ENCODE measurements at regions not wholly inside any gene's neighbourhood (a gene's known extent, or its start where the extent isn't known, plus 50 kb on each side); places are given as distances from the start of the nearest gene placed in this dataset.

DNA sequence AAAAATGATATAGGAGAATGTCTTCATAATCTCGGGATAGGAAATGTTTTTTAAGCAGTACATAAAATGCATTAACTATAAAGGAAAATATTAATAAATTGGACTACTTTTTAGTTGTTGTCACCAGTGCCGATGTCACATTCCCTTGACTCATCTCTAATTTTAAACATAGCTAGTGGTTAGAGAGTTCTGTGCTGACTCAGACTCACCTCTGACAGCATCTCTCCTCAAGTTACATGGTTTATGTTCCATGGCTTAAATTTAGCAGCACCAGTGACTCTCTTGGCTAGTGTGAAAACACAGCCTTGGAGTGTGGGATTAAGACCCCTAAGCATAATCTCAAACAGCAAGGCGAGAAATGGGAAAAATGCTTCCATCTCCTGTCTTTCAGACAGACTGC is 311.8 kb upstream of the MMS22L start:
- DNase-seq: no peak

DNA sequence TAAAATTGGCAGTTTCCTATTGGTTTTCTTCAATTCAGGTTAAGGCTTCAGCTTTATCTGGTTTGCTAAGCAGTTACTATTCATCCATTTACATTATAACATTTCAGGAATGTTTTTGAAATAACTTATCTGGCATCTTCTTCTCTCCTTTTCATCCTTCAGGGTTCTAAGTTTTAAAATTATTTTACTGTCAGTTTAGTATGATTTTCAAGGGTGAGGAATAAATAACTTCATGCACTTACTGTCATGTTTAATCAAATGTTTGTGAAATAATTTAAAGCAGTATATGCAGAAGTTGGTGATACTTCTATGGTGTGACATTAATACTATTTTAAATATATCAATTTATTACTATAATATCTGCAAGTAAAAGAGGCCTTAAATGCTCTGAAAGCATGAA is 338.1 kb upstream of the MMS22L start:
- DNase-seq: no peak

DNA sequence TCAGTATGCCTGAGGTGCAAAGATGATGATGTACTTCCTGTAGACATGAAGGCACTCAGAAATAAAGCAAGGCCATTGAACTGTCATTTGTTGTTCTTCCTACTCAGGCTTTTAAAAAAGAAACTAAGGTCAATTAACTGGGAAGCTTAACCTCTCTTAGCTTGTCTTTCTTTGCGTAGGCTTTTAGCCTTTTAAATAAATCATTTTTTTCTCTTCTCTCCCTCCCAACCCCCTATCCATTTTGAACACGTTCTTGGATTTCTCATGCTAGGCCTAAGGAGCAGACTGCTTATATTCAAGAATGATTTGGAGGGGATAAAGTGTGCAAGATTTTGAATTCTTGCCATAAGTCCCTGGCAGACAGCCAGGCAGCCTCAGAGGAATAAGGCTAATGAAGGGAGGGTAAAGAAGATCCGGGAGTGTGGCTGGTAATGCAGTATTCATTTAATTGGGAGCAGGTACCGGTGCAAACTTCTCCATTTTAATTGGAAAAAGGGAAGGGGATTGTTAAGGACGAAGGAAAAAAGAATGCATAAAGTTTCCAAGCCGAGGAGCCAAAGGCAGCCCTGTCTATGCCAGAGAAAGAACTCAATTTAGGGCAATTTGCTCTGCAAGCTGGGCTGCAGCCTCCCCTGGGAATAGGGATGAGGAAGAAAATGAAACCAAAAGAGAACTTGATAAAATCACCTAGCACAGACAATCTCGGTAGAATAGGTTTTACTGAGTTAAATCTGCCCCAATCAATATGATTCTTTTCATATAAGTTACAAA is 343.8 kb upstream of the MMS22L start:
- DNase-seq: peak; percentile 90

DNA sequence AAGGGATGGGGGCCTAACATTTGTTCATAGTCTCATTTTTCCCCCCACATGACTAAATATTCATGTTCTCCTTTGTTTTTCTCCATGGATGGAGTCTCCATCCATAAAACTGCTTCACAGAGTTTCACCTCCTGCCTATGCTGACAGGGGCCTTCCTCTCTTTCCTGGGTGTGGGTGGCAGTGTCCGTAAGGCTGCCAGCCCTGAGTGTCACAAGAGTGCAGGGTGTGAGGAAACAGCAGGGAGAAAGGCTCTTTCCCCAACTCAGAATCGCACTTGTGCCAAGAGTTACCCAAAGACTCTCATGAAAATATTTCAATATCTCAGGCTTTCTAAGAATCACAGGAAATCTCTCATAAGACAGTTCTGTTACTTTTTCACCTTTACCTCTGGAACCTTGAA is 346.2 kb upstream of the MMS22L start:
- no peak for DNase-seq

DNA sequence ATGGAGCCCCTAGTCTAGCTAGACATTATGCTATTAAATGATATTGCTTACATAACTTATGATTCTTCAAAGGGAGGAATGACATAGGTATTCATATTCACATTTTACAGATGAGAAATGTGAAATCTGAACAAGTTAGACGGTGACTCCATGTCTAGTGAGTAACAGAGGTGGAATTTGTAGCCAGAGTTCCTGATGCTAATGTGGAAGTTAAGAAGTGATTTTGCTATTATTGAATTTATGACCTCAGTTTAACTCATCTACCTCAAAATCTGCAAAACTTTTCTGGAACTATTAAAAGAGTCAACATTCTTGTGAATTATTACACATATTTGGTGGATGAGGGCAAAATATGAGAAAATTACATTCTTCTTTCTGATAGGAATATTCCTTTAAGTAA is 347.6 kb upstream of the MMS22L start:
- no peak for DNase-seq

DNA sequence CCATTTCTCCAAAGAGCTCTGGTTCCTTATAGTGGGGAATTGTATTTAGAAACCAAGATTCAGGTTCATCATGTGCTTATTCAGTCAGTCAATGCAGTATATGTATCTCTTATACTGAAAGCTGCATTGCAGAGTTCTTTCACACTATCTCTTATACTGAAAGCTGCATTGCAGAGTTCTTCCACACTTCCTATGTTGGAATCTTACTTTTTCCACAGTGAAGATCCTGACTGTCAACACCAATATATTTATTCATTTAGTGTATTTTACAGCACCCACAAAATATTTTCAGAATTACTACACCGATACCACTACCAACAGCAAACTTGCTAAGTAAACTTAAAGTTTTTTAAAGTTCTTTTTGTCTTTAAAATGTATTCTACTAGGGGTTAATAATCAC is 349.3 kb upstream of the MMS22L start:
- DNase-seq: no peak

DNA sequence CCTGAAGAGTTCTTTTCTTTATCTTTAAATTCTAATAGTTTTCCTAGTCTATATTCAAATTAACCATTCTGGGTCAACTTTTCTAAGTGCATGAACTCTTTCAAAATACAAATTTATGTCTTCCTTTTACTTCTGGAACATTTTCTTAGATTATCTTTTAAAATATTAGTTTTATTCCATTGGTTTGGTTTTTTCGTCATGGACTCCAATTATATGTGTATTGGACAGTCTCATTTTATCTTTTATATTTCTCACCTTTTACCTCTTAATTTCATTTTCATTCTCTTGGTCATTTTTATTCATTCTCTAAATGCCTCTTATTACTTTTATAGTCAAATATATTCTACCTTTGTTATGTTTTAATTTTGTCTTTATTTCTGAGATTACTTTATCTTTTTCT is 356.7 kb upstream of the MMS22L start:
- no peak for DNase-seq

DNA sequence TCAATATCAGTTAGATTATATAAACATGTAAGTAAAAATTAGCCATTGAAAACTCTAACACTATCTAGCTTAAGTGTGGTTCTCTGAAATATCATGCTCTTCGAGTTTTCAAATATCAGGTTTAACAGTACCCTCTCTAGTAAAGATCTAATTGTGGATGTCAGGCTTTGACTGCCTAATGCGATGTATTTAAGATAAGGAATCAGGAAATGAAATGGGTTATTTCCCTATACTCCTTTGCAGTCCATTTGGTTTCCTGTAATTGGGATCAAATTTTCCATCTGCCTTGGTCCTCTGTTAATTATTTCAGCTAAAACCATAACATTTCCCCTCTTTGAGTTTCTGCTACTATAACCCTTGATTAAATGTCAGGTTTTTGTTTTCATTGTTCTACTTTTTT is 361.3 kb upstream of the MMS22L start:
- peak; percentile 50 for DNase-seq

DNA sequence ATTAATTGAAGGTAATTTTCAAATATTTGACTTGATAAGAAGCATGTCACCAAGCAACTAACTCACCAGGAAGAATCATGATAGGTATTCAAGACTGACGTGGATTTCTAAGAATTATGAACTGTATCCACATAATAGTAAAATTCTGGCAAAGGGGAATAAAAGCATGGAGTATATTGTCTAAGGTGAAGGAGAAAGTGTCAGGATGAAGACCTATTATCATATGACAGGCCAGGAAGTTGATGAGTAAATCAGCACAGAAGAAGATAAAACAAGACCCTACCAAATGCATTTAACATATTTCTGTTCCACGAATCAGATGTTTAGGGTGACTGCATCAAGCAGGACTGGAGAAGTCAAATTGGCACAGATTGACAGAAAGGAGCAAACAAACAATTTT is 362.7 kb upstream of the MMS22L start:
- no peak for DNase-seq

DNA sequence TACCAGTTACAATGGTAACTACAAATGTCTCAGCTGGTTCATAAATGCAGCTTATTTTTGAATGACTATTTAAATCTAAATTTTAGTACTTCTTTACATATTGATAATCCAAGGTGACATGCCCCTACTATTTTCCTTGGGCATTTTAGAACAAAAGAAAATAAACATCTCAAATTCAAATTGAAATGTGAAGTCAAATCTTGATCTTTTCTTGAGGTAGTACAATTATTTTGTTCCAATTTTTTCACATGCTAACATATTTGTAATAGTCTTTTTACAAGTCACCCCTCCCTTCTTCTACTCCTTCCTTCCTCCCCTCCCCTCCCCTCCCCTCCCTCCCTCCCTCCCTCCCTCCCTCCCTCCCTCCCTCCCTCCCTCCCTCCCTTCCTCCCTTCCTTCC is 370.1 kb upstream of the MMS22L start:
- no peak for DNase-seq

DNA sequence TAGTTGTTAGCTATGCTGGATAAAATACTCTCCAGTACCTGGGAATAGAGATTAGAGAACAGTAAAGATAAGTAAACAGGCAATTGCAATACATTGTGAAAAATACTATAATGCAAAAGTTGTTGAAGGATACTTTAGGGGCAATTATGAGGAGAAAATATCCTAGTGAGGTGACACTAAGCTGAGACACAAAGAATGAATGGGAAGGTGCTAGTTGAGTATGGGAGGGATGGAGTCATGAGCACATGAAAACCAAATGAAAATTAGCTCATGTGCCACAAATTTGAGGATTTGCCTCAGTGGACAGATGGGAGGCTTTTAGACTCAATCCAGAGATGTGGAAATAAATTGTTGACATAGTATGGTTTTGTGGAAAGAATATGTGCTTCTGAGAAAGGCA is 370.5 kb upstream of the MMS22L start:
- DNase-seq: no peak

DNA sequence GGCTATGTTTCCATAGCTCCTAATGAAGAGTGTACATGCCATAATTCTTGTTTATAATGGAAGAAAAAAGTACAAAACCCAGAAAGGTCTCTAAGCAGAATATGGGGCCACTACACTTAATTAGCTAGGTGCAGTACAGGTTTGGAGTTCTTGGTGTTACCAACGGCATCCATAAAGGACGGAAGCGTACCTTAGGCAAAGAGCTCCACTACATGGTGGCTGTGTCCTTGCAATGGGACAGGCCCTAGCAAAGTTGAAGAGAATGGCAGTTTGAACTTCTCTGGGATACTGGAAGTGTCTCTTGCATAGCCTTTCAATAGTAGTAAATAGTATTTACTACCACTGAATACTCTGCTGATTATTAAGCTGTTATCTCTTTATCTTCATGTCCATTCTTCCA is 371.7 kb upstream of the MMS22L start:
- DNase-seq: no peak

DNA sequence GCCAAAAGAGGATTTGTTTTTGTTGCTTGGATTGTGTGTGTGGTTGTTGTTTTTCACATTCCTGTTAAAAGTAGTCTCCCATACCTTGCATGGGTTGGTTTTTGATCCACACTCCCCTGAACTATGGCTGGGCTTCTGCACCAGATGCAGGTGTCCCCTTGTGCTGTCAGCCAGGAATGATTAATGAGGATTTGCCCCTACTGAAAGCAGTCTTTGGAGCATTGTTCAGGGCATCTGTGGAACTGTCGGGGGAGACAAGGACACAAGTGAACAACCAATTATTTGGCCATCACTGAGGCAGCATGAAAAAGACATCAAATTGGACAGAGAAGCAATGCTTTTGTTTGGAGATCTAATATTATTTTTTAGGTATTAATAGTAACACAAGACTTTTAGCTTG is 373.2 kb upstream of the MMS22L start:
- DNase-seq: peak; percentile 88

DNA sequence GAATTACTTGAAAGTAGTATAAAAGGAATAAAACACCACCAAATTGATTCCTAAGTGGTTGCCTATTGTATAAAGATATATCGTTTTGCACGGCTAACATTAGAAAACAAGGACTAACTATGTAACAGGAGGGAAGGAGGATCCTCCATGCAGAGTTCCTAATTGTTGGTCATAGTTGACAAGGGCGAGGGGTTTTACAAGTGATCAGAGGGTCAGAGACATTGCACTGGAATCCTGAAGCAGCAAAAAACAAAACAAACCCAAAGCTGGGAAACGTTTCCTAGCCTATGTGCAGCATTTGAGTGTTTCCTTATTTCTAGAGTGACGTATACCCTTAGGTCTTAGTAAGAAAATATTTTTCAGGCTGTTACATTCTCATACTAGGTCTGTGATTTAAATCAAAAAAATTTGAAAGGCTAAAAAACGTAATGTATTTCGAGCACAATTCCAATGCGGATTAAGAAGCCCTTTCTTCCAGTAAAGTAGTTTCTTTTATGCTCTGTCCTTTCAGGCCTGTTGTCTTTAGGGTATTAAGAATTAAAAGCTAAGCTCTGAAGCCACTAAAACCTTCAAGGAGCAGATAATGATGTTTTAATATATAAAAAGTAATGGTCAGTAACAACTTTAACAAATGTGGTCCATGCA is 373.8 kb upstream of the MMS22L start:
- DNase-seq: peak; percentile 39

DNA sequence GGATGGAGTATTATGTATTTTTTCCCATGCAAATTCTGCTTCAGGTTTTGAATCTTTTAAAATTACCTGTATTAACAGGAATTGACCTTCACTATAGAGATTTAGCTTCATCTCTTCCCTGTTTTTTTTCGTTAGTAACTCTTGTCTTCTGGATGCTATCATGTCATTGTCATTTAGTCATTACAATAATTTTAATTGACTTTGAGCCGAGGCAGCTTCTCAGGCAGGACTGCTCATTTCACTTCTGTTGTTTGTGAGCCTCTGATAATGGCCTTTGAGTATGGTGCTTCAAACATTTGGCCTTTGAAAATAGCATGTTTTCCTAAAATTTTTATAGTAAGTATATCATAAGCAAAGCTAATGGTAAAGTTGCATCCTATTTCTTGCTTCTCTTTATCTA is 375.1 kb upstream of the MMS22L start:
- DNase-seq: no peak

DNA sequence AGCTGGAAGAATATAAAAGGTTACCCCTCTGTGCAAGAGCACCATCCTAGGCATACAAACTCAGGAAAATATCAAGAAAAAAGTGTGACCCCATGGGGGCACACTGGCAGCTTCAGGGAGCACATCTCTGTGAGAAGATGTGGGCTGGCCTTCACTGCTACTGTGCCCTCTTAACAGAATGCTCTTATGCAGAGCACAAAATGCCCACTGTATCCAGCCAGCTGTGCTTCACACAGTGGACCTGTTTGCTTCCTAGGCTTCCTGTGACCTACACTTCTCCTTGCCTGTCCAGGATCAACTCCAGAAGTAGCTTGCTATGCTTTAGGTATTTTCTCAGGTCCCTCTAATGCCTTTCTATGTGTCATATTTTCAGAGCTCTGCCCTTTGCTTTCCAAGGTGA is 380.2 kb upstream of the MMS22L start:
- no peak for DNase-seq

DNA sequence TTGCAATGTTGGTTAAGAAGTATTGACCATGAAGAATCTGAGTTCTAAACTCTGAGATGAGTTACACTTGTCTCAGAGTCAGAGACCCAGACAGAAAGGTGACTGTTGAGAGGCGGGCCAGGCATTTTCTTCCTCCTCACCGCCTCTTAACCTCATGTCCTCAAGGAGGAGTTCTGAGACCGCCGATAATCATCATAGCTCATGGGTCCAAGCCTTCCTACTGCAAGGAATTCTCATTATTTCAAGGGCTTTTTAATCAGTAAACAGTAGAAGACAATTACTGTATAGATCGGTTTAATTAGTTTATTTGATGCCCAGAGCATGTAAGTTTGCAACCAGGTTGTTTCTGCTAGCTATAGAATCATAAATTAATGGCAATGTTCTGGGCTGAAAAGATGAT is 382.4 kb upstream of the MMS22L start:
- no peak for DNase-seq

DNA sequence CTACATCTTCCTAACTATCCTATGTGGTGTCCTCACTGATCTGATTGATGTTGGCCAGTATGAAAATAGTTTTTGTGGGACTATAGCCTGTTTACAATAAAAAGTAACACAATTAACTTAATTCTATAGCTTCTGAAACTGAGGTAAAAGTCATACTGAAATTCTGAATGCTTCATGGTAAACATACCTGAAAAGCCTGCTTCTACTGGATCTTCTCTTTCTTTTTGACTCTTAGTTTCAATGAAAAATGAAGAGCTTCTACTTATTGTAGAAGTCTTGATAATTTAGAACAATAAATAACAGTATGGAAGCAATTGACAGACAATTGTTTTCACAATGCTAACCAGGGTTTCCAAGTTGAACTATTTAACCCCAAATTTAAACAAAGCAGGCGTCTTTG is 383.9 kb upstream of the MMS22L start:
- DNase-seq: no peak

DNA sequence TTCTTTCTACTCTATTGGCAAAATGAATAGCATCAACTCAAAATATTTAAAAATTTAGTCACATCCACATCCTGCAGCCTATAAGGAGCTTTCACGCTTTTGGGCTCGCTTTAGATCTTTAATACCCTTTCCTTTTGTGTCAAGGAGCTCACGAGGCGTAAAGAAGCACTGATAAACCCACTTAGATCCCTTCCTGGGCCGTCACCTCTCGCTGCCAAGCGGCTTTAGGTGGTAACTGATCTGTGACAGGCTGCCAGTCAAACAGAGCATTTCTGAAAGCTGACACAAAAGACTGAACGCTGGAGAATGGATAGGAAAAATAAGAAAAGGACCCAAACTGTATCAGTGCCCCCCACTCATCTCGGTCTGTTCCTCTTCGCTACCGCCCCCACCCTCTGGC is 385.7 kb upstream of the MMS22L start:
- peak; percentile 31 for DNase-seq

DNA sequence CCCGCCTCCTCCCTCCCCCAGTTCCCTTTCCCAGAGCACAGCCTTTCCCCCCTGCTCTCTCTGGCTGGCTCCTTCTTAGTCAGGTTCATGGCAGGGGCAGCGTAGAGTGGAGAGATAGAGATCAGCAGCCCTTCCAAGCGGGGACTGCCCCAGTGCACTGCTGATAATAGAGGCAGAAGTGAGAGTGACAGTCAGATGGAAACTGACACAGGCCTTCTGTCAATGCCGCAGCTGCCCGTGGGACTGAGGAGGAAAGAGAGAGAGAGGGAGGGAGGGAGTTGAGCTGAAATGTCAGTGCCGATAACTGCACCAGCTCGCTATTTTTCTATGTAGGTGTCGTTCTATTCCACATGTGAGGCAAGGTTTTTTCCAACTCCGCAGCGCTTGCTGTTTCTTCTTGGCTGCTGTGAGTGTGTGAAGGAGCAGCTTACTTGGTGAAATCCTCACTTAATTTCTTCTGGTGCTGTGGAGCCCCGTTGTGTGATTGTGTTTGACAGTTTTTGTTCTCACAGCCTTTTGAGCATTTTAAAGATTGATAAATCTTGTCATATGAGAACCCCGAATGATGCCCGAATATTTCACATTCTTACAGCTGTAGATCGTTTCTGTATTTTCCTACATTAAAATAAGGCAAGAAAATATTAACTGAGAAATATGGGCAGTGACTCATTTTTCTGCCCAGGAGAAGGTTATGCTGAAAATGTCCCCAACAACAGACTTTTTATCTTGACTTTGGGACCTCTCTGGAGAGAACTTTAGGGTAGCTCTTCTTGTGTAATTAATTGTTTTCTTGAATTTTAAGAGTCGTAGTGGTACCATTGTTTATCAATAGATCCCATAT is 386.4 kb upstream of the MMS22L start:
- DNase-seq: no peak

DNA sequence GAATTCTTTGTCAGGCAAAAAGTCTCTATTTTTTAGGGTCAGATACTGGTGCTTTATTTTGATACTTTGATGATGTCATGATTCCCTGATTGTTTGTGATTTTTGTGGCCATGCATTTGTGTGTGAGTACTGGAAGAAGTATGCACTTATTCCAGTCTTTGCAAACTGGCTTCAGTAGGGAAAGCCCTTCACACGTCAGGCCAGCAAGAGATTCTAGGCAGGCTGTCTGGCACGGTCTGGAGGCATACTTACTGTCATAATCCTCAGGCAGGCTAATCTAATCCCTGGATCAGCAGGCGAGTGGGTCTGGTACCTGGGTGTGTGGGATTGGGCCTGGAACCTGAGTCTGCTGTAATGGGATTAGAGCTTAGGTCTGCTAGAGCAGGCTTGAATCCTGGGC is 391.8 kb upstream of the MMS22L start:
- DNase-seq: peak; percentile 93

DNA sequence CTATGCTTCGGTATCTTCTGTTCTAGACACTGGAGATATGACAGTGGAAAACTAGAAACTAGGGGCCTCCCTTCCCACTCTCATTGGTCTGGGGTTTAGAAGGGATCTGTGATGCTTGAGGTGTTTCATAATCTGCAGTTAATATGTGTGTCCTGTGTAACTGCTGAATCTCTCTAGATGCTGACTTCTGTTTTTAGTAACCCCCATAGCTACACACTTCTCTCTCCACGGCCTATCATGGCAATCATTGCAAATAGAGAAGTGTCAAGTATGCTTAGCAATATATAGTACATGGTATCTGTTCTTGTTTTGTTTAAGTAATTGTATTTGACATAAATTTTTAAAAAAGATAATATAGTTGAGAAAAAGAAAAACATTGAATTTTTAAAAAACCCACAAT is 394.6 kb upstream of the MMS22L start:
- no peak for DNase-seq

DNA sequence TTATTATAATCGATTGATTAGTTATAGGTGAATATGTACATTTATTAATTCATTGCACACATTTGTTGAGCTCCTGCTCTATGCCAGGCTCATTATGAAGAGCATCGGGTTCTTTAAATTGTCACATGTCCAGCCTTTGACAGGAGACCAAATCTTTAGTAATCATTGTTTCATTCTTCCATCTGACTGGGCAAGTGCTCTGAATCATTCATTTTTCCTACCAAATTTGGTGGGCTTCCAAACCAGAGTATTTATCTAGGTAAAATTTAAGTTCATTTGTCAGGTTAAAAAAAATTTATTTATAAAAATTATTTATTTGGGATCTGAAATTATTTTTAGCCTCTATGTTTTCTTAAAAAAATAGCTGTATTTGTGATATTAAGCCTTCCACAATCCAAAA is 404.9 kb upstream of the MMS22L start:
- DNase-seq: no peak
